ENCODE measurements at regions not wholly inside any gene's neighbourhood (a gene's known extent, or its start where the extent isn't known, plus 50 kb on each side); places are given as distances from the start of the nearest gene placed in this dataset.
A peak's percentile ranks its signal among the peaks of the same experiment; 100 is the strongest.

DNA sequence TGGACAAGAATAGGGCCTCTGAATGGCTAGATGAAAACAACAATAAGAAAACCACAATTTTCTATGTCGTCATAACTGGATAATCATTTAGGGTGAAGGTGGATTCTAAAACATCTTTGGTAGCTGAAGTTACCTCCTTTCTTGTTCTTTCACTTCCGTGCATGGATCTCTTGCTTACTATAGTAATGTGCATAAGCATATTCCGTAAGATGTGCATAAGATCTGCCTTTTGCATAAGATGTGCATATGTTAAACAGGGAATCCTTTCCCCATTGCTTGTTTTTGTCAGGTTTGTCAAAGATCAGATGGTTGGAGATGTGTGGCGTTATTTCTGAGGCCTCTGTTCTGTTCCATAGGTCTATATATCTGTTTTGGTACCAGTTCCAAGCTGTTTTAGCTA, 353.6 kb downstream of the MTX2 start:
- DNase-seq: no peak

DNA sequence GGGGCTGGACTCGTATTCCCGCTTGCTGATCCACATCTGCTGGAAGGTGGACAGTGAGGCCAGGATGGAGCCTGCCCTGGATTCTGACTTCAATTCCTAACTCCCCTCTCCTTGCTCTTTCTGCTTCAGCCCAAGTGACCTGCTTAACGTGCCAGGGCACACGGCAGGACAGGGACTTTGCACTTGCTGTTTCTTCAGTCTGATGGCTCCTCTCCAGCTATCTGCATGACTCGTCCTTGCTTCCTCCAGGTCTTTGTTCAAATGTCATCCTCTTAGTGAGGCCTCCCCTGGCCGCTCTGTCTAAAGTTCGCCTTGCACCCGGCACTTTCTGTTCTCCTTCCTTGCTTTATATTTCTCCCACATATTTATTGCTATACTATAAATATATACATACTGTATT, 357.6 kb downstream of the MTX2 start:
- DNase-seq: no peak

DNA sequence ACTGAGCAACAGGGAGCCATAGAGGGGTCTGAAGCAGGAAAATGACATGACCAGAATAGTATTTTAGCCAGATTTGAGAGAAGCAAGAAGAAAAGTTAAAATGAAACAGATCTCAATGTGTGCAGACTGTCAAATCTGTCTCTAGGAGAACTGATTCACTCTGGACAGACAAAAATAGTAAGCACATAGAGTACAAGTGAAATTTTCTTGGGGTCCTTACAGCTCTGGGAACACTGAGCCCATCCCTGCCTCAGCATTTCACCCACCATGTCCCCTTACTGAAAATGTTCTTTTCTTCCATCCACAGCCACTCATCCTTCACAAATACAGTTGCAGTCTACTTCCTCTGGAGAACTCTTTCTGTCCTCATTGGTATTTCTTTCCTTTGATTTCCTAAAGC, 359.2 kb downstream of the MTX2 start:
- no peak for DNase-seq

DNA sequence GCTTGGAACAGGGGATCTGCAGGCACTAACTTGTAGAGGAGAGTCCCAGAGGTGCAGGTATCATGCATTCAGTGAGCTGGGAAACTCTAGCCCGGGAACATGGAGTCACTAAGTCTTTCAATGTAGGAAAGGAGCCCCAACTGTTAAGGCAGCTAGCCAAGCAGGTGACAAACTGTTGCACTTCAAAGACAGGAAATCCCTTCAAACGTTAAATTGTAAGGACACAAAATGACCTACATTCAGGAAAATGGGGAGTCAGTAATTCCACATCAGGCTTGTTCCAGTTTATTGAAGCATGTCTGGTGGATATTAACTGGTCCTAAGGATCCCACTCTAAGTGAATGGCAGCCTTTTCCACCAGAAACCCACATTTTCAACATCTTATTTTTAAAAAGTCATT, 364.5 kb downstream of the MTX2 start:
- no peak for DNase-seq

DNA sequence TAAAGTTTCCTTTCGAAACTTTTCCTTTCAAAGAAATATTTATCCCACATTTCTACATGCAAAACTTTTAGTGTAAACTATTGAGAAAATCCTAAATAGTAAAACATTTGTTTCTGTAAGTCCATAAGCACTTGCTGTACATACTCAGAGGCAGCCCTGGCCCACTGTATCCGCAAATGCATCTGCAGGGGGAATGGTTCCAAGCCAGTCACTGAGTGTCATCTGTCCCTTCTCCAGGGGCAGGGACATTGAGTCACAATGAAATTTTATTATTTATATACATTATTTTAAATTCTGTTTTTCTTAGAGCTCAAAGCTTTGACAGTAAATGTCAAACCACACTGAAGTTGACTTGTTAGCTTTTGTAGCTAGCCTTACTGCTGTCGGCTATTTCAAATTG, 367.2 kb downstream of the MTX2 start:
- DNase-seq: no peak

DNA sequence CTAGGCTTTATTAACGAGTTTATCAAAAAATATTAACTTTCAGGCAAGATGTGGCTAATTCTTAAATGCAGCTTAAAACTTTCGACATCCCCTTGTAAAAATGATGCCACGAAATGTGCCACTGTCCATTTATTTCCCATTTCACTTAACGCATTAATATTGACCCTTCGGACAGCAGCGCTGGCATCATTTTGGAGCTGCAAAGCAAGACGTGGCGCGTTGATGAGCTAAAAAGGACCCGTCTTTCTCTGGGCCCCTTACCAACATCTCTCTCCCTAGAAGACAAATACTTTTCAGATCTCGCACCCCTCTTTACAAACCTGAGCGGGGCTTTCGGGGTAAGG, 367.9 kb downstream of the MTX2 start:
- DNase-seq: no peak

DNA sequence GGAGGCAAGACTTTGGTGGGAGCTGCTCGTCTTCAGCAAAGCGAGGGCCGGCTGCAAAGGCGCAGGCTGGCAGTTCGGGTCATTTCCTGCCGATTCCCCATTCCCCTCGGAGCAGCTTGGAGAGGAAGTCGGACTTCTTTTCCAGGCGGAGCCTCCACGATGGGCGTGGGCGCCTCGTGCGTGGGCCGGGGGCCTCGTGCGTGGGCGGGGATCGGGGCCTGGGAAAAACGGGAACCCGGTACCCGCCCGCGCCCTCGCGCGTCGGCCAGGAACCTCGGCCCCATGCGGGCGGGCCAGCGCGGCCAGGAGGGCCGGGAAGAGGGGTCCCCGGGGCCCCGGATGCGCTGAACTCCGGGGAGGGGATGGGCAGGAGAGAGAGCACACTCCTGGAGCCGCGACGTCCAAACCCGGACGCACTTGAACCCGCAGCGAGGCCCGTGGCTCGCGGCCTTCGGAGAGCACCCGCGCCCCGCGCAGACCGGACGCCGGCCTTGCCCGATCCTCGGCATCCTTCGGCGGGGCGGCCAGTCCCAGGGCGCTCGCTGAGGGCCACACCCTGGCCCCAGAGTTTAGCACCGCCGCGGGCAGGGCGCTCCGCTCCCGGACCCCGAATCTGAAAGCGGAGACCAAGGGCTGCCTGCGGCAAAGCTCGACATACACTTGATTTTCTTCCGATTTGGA, 368.4 kb downstream of the MTX2 start:
- DNase-seq: no peak

DNA sequence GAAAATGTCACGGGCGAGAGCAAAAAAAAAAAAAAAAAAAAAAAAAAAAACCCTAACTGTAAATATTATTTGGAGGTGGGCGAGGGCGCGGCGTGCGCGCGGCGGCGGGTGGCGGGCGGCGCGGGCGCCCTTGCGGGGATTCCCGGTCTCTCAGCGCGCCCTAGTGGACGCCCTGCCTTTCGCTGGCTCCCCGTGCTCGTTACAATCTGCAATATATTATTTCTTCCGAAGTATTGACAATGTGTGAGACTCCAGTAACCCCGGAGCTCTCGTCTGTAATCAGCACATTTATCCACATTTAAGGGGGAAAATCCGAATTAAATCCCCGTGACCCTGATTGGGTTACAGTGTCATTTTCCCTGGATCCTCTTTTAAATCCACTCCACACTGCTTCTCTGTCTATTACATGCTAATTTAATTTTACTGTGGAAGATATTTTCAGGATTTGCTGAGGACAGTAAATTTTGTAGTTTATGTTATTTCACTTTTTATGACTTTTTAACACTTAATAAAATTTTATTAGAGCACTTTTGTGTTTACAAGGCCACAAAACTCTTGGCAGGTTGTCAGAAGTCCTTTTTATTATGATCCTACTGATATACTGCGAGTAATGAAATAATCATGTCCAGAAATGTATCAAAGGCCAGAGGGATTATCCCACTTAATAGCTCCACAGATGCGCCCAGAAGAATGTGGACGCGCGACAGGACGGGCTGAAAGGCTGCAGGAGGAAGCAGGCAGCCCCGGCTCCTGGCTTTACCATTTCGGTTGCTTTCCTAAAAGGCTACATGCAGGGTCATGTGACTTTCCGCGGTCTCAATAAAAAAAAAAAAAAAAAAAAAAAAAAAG, 369.1 kb downstream of the MTX2 start:
- DNase-seq: peak; percentile 63

DNA sequence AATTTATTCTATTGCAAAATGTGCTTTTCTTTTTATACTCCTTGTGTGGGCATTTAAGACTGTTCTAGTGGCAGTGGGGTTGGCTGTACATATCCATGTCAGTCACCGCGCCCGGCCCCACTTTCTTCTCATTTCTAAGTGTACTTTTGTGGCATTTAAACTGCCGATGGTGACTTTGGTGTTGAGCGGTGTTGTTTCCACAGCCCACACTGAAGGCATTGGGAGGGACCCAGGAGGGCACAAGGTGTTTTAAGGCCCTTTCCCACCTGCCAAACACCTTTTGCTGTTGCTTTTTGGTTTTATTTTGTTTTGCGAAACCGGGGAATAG, 369.7 kb downstream of the MTX2 start:
- DNase-seq: no peak

DNA sequence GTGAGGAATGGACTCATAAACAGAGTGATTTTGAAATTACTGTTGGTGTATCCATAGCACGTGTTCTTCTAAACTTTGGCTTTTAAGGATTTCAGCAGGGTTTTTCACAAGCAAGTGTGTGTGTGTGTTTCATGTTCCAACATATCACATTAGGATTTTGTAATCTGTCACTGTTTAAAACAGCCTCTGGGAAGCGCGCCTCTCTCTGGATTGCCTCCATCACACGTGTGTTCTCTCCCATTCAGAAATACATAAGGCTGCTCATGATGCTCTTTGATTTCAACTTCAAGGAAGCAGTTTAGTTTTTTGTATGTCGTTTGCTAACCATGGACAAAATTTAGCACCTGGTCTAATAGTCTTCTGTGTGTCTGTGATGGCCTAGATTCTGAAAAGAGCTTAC, 370.4 kb downstream of the MTX2 start:
- DNase-seq: no peak

DNA sequence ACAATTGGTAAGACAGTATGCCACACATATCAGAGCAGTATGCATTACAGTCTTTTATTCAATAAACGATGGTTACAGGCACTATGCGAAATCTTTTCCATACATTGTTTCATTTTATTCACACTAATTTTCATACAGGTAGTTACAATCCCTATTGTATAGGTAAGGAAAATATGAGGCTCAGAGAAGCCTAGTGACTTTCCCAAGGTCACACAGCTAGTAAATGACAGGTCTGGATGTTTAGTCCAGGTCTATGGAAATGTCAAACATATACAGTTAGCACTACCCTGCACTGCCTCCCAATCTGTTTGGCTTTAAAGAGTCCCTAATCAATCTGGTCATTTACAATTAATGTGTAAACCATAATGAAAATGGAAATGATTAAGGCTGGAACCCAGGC, 372.2 kb downstream of the MTX2 start:
- DNase-seq: no peak

DNA sequence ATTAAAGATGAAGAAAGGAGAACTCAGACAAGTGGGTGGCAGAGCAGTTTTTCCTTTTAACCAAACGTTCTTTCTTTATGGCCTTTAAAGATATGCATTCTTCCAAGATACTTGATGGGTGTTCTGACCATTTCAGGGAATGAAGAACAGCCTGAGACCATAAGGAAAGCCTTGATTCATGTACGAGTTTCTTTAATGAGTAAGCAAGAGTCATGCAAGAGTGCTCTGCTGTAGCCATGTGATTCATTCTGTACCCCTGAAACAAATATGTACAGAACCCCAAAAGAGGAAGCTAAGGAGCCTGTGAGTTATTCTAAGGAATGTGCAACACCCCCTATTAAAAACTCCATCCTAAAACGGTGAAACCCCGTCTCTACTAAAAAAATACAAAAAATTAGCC, 372.8 kb downstream of the MTX2 start:
- no peak for DNase-seq

DNA sequence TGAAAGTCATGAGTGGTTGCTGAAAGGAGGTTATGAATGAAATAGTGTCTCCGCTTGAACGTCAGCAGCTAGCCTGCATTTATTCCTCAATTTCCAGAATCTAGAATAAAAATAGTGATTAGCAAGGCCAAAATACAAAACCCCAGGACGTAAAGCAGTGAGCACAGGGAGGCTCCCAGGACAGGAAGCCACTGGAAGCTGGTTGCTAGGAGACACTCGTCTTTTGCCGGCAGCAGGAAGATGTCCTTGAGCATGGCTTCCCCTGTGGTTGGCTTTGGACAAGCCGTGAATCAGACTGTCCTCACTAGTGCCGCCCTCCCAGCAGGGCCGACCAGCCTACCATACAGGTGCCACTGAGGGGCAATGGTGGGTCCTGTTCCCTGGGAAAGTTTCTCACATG, 374.4 kb downstream of the MTX2 start:
- no peak for DNase-seq

DNA sequence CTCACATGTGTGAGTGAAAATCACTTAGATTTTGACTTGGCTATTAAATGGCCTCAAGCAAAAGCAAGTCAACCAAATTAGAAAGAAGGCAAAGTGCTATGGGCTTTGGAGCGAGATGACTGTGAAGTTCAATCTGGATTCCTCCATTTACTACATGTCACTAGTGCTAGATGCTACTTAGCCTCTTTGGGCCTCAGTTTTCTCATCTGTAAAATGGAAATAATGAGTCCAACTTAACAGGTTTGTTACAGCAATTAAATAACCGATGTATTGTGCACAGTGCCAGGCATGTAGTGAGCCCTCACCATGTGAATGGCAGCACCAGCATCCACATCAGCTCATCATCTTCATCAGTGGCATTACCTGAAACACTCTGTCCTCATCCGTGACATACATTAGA, 376.3 kb downstream of the MTX2 start:
- no peak for DNase-seq

DNA sequence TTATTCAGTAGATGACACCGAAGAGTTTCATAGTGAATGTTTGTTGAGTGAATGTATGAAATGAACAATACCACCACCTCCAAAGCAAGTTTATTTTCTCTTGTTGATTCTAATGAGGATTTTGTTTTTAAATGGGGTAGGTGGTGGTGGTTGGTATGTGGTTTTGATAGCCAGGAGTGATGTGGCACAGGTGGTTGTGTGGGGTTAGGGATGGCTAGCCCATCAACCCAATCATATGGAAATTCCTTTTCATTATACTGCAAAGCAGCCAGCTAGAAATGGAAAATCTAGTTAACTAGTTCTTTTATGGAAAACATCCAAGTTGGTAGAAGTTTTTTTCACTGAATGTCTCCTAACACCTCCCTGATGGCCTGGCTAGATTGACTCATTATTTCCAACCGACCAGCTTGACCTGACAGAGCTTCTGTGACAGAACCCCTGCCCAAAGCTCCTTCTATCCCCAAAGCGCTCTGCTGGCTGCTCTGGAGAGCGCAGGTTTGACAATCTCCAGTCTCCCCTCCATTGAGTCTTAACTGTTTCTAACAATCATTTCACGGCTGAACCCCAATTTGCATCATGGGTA, 376.9 kb downstream of the MTX2 start:
- no peak for DNase-seq

DNA sequence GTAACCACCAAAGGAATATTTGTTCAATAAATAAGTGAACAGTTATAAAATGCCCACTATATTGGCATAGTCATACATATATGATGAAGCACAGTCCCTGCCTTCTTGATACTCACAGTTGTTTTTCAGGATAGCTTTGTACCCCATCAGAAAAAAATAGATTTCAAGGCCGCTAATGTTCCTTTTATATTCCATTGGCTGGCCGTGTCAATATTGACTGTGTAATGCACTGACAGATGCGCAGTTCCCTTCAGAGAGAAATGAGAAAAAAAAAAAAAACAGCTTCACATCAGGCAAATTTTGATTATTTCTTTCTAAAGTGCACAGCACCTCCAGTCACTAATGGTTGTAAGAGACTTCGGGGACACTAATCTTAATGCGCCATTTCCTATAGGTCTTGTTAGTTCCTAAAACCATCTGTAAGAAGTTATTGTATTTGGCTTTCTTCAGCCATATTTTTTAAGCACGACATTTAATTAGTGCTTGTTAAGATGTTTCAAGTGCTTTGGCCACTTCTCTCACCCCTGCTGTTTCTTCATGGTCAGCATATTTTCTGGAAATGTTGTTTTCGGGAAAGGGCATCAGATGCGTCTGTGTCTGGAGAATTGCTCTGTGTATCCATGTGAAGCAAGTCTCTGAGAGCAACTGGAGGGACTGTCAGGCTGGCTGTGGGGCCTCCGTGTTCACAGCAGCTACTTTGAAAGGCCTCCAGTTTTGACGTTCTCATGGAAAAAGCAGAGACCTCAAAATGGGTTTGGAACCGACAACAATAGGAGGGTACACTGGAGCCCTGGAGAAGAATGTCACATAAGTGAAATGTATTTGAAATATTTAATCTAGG, 378.3 kb downstream of the MTX2 start:
- DNase-seq: no peak

DNA sequence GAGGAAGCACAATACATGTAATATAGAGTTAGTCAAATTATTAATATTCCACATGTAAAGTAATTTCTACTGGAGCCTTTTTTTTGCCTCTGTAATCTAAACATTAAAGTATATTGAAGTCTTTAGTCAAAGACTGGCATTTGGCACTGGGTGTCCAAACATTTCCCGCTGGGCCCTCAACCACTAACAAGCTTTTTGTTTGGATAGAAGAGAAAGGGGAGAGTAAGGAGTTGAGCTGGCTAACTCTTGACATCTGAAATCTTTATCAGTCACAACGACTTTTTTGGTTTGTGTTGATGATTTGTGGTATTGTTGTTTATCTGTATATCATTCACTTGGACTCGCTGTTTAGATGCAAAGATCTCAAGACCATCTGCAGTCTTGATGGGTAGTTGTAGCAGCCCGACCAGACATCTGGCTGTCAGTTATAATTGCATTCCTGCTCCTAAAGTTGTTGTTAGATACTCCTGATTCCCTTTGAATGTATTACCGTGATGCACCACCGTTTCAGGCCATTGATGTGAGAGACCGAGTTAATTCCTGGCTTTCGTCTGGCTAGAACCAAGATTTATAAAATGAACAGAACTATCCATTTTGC, 379.6 kb downstream of the MTX2 start:
- no peak for DNase-seq

DNA sequence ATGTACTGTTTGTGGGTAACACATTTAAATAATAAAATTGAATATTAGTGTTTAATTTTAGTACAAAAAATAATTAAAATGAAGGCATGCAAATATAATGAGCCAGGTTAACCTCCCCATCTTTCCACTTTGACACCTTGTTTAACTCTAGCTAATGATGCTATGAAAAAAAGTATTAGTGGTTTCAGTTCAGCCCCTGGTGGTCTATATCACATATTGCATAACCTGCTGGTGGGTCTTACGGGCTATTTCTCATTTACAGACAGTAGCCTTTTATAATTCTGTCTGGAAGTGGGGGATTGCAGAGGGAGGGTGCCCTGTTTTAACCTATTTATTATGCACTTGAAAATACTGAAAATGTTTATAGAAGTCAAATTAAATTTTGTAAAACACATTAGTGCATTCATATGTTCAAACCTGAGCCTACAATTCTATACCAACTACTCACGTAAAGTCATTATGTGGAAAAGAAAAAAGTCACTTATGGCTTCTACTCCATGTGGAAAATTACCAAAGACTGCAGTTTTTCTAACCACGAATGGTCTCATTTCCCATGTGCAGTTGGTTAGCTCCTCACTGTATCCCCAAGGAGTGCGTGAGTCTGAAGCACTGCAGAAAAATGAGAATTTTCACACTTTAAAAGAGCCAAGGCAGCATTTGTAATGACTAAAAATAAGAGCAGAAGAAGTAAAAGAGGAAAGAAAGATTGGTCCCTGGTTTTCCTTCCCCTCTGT, 381.0 kb downstream of the MTX2 start:
- DNase-seq: no peak

DNA sequence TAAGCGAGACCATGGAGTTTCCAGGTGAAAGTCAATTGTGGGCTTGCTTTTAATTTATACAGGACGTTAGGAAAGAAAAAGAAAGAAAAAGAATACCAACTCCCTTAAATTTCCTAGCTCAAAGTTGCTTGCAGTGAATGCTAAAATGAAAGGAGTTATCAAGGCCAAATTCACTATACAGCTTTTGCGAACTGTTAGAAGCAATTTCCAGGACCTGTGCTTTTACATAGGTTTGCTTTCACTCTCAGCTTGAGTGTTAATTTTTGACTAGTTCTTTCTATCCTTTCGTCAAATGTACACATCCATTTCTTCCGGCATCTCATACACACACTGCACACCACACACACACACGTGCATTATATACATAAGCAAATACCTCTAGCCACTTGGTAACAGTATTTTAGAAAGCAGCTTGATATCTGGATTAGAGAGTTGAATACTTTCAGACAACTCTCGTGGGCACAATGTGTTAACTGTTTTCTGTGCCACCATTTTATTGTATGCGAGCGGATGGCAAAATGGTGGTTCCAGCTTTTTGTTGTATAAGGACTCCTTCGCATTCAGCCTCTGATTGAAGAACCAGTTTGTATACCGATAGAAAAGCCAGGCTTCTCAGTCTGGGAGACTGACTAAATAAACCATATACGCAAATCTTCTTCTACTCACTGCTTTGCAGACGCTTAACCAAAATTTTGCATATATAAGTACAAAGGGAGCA, 381.8 kb downstream of the MTX2 start:
- no peak for DNase-seq

DNA sequence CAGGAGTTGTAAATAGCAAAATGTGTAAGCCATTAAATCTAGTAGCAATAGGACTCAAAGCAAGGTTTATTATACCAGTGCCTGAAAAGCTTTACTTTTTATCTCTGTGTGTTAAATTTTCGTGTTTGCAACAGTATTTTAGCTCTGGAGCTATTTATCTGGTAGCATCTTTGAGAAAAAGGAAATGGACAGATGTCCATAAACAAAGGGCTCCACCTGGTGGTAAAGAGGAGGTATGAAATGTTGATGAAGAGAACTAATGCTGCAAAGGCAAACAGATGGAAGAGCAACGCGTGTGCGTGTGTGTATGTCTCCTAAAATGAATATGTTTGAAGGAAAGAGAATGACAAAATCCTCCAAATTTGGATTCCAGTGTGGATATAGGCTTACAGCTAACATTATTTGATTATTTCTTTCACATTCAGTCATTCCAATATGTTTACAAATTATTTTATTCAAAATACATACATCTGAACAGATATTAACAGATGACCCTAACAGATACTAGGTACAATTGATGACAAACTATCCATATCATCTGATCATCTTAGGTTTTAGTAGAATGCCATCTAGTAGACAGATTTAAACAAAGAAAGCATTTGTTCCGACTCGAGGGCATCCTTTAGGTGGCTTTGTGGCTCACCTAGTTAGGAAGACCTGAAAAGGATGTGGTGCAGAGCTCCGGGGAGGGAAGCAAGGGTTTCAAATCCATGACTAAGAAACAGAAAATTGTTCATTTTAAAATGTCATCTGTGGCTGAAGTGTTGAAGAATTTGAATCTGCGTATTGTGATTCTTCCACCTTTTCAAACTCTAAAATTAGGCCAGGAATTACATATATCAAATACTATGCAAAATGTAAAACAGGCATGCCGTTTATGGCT, 383.3 kb downstream of the MTX2 start:
- DNase-seq: no peak

All from activated naive CD4-positive, alpha-beta T cell treated with anti-CD3 and anti-CD28 coated beads, Interleukin-2, amount 50 U/mL, for 16 hours (primary cell).